ENCODE measurements at regions not wholly inside any gene's neighbourhood (a gene's known extent, or its start where the extent isn't known, plus 50 kb on each side); places are given as distances from the start of the nearest gene placed in this dataset.
"Not testable (repeated sequence)": the region's sequence is repeated elsewhere in the genome, so short reads cannot be mapped to it uniquely, and the experiment has no call there.

DNA sequence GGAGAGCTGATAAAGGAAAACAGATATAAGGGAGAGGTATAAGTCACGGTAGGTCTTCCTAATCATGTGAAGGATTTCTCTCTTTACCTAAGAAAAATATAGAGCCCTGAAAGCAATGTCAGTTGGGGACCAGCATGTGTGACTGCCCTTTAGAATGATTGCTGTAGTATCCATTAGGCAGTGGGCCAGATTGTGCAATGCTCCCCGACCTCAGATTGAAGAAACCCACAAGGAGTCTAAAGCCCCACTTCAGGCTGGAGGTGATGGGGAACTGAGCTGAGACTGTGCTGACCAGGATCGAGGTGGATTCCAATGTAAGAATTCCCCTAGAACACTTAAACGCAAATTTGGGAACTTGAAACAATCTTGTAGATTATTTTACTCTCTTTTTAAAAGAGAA is 614.4 kb downstream of the LIG4 start:
- ATAC-seq = no peak
- TF ChIP-seq GLIS3 (CRISPR knock-in tag; IDR thresholded peaks at IDR 0.05) = no peak
- no peak for TF ChIP-seq BACH2 (CRISPR knock-in tag; IDR thresholded peaks at IDR 0.05; ENCODE audit: borderline replicate concordance)
- no peak for TF ChIP-seq OSR1 (CRISPR knock-in tag; IDR thresholded peaks at IDR 0.05)
- no peak for TF ChIP-seq RARB (CRISPR knock-in tag; IDR thresholded peaks at IDR 0.05)
- no peak for TF ChIP-seq PPARA (CRISPR knock-in tag; IDR thresholded peaks at IDR 0.05; ENCODE audit: borderline replicate concordance)
- TF ChIP-seq ARNTL (CRISPR knock-in tag; IDR thresholded peaks at IDR 0.05; ENCODE audit: borderline replicate concordance, low read depth) = no peak
- no peak for TF ChIP-seq TOX (CRISPR knock-in tag; IDR thresholded peaks at IDR 0.05; ENCODE audit: borderline replicate concordance)
- TF ChIP-seq SNAI2 (CRISPR knock-in tag; IDR thresholded peaks at IDR 0.05) = no peak
- no peak for TF ChIP-seq ISL1 (CRISPR knock-in tag; IDR thresholded peaks at IDR 0.05)
- TF ChIP-seq, protein P1, sequence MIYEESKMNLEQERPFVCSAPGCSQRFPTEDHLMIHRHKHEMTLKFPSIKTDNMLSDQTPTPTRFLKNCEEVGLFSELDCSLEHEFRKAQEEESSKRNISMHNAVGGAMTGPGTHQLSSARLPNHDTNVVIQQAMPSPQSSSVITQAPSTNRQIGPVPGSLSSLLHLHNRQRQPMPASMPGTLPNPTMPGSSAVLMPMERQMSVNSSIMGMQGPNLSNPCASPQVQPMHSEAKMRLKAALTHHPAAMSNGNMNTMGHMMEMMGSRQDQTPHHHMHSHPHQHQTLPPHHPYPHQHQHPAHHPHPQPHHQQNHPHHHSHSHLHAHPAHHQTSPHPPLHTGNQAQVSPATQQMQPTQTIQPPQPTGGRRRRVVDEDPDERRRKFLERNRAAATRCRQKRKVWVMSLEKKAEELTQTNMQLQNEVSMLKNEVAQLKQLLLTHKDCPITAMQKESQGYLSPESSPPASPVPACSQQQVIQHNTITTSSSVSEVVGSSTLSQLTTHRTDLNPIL (CRISPR knock-in tag; IDR thresholded peaks at IDR 0.05; ENCODE audit: low read depth) = no peak

DNA sequence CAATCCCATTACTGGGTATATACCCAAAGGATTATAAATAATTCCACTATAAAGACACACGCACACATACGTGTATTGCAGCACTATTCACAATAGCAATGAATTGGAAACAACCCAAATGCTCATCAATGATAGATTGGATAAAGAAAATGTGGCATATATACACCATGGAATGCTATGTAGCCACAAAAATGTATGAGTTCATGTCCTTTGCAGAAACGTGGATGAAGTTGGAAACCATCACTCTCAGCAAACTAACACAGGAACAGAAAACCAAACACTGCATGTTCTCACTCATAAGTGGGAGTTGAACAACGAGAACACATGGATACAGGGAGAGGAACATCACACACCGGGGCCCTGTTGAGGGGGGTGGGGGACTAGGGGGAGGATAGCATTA is 619.0 kb downstream of the LIG4 start:
- not testable (repeated sequence) for ATAC-seq

DNA sequence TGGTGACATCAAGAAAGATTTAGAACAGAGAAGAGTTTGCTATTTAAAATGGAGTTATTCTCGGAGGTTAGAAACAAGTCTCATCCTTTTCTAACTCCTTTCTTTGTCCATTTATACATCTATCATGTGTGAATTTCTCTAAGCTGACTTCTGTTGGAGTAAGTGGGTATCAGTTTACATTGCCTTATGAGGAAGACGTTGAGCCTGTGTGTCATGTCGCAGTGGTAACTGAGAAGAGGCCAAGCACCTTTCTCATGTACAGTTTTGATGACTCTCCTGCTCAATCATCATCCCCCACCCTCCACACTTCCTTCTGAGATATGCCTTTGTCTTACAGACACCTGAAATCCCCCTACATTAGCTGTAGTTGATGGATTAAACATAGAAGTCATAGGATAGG is 624.8 kb downstream of the LIG4 start:
- TF ChIP-seq SNAI2 (CRISPR knock-in tag; IDR thresholded peaks at IDR 0.05) (no peak), ZFP30 (CRISPR knock-in tag; IDR thresholded peaks at IDR 0.05) (no peak), TOX (CRISPR knock-in tag; IDR thresholded peaks at IDR 0.05; ENCODE audit: borderline replicate concordance) (no peak), PPARA (CRISPR knock-in tag; IDR thresholded peaks at IDR 0.05; ENCODE audit: borderline replicate concordance) (no peak), ZNF565 (CRISPR knock-in tag; conservative IDR thresholded peaks at IDR 0.05; ENCODE audit: low read depth) (no peak), RARB (CRISPR knock-in tag; IDR thresholded peaks at IDR 0.05) (no peak), CSDC2 (CRISPR knock-in tag; IDR thresholded peaks at IDR 0.05) (no peak), ZC3H10 (CRISPR knock-in tag; IDR thresholded peaks at IDR 0.05) (no peak), GLIS3 (CRISPR knock-in tag; IDR thresholded peaks at IDR 0.05) (no peak), BACH2 (CRISPR knock-in tag; IDR thresholded peaks at IDR 0.05; ENCODE audit: borderline replicate concordance) (no peak)
- TF ChIP-seq, protein P2, sequence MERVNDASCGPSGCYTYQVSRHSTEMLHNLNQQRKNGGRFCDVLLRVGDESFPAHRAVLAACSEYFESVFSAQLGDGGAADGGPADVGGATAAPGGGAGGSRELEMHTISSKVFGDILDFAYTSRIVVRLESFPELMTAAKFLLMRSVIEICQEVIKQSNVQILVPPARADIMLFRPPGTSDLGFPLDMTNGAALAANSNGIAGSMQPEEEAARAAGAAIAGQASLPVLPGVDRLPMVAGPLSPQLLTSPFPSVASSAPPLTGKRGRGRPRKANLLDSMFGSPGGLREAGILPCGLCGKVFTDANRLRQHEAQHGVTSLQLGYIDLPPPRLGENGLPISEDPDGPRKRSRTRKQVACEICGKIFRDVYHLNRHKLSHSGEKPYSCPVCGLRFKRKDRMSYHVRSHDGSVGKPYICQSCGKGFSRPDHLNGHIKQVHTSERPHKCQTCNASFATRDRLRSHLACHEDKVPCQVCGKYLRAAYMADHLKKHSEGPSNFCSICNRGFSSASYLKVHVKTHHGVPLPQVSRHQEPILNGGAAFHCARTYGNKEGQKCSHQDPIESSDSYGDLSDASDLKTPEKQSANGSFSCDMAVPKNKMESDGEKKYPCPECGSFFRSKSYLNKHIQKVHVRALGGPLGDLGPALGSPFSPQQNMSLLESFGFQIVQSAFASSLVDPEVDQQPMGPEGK (CRISPR knock-in tag; IDR thresholded peaks at IDR 0.05; ENCODE audit: borderline replicate concordance) = no peak
- TF ChIP-seq, protein P3, sequence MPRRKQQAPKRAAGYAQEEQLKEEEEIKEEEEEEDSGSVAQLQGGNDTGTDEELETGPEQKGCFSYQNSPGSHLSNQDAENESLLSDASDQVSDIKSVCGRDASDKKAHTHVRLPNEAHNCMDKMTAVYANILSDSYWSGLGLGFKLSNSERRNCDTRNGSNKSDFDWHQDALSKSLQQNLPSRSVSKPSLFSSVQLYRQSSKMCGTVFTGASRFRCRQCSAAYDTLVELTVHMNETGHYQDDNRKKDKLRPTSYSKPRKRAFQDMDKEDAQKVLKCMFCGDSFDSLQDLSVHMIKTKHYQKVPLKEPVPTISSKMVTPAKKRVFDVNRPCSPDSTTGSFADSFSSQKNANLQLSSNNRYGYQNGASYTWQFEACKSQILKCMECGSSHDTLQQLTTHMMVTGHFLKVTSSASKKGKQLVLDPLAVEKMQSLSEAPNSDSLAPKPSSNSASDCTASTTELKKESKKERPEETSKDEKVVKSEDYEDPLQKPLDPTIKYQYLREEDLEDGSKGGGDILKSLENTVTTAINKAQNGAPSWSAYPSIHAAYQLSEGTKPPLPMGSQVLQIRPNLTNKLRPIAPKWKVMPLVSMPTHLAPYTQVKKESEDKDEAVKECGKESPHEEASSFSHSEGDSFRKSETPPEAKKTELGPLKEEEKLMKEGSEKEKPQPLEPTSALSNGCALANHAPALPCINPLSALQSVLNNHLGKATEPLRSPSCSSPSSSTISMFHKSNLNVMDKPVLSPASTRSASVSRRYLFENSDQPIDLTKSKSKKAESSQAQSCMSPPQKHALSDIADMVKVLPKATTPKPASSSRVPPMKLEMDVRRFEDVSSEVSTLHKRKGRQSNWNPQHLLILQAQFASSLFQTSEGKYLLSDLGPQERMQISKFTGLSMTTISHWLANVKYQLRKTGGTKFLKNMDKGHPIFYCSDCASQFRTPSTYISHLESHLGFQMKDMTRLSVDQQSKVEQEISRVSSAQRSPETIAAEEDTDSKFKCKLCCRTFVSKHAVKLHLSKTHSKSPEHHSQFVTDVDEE (CRISPR knock-in tag; IDR thresholded peaks at IDR 0.05) = no peak
- no peak for ATAC-seq

DNA sequence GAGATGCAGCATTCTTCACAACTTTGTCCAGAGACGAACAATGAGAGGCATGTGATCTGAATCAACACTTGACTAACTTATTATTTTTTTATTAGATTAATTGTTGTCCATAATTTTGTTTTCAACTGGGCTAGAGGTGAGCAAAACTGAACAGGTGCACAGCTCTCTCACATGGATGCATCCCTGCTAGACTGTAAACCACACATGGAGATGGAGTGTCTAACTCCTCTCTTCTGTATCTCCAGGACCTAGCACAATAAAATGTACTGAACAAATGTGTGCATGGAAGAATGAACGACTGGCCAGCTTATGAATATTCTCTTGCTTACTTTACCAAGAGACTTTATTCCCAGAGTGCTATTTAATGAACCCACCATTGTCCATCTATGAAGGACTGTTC is 627.7 kb downstream of the LIG4 start:
- TF ChIP-seq ARNTL (CRISPR knock-in tag; IDR thresholded peaks at IDR 0.05; ENCODE audit: borderline replicate concordance, low read depth) (no peak), RARB (CRISPR knock-in tag; IDR thresholded peaks at IDR 0.05) (no peak), ISL1 (CRISPR knock-in tag; IDR thresholded peaks at IDR 0.05) (no peak), TOX (CRISPR knock-in tag; IDR thresholded peaks at IDR 0.05; ENCODE audit: borderline replicate concordance) (no peak), TCF4 (CRISPR knock-in tag; IDR thresholded peaks at IDR 0.05; ENCODE audit: borderline replicate concordance) (no peak), ZNF565 (CRISPR knock-in tag; conservative IDR thresholded peaks at IDR 0.05; ENCODE audit: low read depth) (no peak), ZNF8 (CRISPR knock-in tag; IDR thresholded peaks at IDR 0.05) (no peak), CSDC2 (CRISPR knock-in tag; IDR thresholded peaks at IDR 0.05) (no peak), ZC3H10 (CRISPR knock-in tag; IDR thresholded peaks at IDR 0.05) (no peak)
- TF ChIP-seq, protein P1 (CRISPR knock-in tag; IDR thresholded peaks at IDR 0.05; ENCODE audit: low read depth) = no peak
- TF ChIP-seq, protein P4, sequence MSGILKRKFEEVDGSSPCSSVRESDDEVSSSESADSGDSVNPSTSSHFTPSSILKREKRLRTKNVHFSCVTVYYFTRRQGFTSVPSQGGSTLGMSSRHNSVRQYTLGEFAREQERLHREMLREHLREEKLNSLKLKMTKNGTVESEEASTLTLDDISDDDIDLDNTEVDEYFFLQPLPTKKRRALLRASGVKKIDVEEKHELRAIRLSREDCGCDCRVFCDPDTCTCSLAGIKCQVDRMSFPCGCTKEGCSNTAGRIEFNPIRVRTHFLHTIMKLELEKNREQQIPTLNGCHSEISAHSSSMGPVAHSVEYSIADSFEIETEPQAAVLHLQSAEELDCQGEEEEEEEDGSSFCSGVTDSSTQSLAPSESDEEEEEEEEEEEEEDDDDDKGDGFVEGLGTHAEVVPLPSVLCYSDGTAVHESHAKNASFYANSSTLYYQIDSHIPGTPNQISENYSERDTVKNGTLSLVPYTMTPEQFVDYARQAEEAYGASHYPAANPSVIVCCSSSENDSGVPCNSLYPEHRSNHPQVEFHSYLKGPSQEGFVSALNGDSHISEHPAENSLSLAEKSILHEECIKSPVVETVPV (CRISPR knock-in tag; IDR thresholded peaks at IDR 0.05) = no peak
- TF ChIP-seq, protein P5, sequence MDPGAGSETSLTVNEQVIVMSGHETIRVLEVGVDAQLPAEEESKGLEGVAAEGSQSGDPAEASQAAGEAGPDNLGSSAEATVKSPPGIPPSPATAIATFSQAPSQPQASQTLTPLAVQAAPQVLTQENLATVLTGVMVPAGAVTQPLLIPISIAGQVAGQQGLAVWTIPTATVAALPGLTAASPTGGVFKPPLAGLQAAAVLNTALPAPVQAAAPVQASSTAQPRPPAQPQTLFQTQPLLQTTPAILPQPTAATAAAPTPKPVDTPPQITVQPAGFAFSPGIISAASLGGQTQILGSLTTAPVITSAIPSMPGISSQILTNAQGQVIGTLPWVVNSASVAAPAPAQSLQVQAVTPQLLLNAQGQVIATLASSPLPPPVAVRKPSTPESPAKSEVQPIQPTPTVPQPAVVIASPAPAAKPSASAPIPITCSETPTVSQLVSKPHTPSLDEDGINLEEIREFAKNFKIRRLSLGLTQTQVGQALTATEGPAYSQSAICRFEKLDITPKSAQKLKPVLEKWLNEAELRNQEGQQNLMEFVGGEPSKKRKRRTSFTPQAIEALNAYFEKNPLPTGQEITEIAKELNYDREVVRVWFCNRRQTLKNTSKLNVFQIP (CRISPR knock-in tag; IDR thresholded peaks at IDR 0.05; ENCODE audit: borderline replicate concordance, low read depth) = no peak
- ATAC-seq = no peak
